DMS79 treated with DMSO at 0.1 percent for 48 hours (cell line): ENCODE measurements at regions not wholly inside any gene's neighbourhood (a gene's known extent, or its start where the extent isn't known, plus 50 kb on each side); places are given as distances from the start of the nearest gene placed in this dataset.

Experiments used
- DNase-seq: peaks from one replicate; lab custom pipeline; 2025; lab: John Stamatoyannopoulos, UW

GRCh38 chr1:22245726-22246125 lies 102.8 kb upstream of the WNT4 start:
- DNase-seq, result no peak

- DNase-seq, result no peak
Measured at GRCh38 chr1:22246755-22247480, 104.0 kb upstream of the WNT4 start.

- DNase-seq, result no peak
Measured at GRCh38 chr1:22247527-22248245, 104.8 kb upstream of the WNT4 start.

- no peak for DNase-seq
Measured at GRCh38 chr1:22248746-22249145, 105.8 kb upstream of the WNT4 start.

- no peak for DNase-seq
Measured at GRCh38 chr1:22249928-22250680, 107.2 kb upstream of the WNT4 start.

- DNase-seq, result peak; percentile 22
Measured at GRCh38 chr1:22250724-22251123, 107.8 kb upstream of the WNT4 start.

GRCh38 chr1:22252251-22252650 lies 109.4 kb upstream of the WNT4 start:
- DNase-seq, result no peak

- DNase-seq, result no peak
Measured at GRCh38 chr1:22253012-22253790, 110.3 kb upstream of the WNT4 start.

GRCh38 chr1:22254756-22255155 lies 111.9 kb upstream of the WNT4 start:
- no peak for DNase-seq

- no peak for DNase-seq
Measured at GRCh38 chr1:22255341-22256212, 112.7 kb upstream of the WNT4 start.

- no peak for DNase-seq
Measured at GRCh38 chr1:22256213-22256512, 113.3 kb upstream of the WNT4 start.

- peak; percentile 48 for DNase-seq
Measured at GRCh38 chr1:22257290-22258275, 114.7 kb upstream of the WNT4 start.

GRCh38 chr1:22258698-22259097 lies 115.8 kb upstream of the WNT4 start:
- DNase-seq, result no peak

GRCh38 chr1:22259551-22260282 lies 116.8 kb upstream of the WNT4 start:
- peak; percentile 33 for DNase-seq

- no peak for DNase-seq
Measured at GRCh38 chr1:22260860-22261432, 118.0 kb upstream of the WNT4 start.

GRCh38 chr1:22261580-22261979 lies 118.7 kb upstream of the WNT4 start:
- DNase-seq, result no peak

GRCh38 chr1:22262583-22262982 lies 119.7 kb upstream of the WNT4 start:
- DNase-seq, result peak; percentile 32

- DNase-seq, result peak; percentile 19
Measured at GRCh38 chr1:22263359-22263758, 120.5 kb upstream of the WNT4 start.
